ENCODE measurements at regions not wholly inside any gene's neighbourhood (a gene's known extent, or its start where the extent isn't known, plus 50 kb on each side); places are given as distances from the start of the nearest gene placed in this dataset.

DNA sequence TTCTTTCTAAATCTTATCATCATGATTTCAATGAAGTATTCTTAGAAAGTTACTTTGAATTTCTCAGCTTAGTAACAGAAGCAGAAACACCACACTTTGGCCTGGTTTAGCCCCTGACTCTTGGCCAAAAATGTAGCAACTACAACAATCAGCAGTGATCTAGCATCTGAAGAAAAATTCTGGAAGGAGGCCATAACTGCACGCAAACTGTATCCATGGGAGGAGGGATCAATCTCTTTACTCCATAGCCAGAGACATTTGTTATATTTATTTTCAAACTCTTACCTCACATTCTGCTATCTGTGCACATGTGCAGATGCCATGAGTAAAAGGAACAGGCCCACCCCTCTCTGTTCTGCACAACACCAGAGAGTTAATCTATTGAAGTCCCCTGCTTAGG is 251.0 kb upstream of the P2RY1 start:
- TF ChIP-seq, protein P1, sequence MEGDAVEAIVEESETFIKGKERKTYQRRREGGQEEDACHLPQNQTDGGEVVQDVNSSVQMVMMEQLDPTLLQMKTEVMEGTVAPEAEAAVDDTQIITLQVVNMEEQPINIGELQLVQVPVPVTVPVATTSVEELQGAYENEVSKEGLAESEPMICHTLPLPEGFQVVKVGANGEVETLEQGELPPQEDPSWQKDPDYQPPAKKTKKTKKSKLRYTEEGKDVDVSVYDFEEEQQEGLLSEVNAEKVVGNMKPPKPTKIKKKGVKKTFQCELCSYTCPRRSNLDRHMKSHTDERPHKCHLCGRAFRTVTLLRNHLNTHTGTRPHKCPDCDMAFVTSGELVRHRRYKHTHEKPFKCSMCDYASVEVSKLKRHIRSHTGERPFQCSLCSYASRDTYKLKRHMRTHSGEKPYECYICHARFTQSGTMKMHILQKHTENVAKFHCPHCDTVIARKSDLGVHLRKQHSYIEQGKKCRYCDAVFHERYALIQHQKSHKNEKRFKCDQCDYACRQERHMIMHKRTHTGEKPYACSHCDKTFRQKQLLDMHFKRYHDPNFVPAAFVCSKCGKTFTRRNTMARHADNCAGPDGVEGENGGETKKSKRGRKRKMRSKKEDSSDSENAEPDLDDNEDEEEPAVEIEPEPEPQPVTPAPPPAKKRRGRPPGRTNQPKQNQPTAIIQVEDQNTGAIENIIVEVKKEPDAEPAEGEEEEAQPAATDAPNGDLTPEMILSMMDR (IDR thresholded peaks at IDR 0.05 in 8 of 11, conservative IDR thresholded peaks at IDR 0.05 in 3 of 11): no peak
- TF ChIP-seq POLR2A (IDR thresholded peaks at IDR 0.05): no peak
